Adrenal gland (tissue), 9 donors: ENCODE measurements at regions not wholly inside any gene's neighbourhood (a gene's known extent, or its start where the extent isn't known, plus 50 kb on each side); places are given as distances from the start of the nearest gene placed in this dataset.

ENCODE experiments used
- DNase-seq, 7 donors: peaks; one replicate each; pipeline ENCODE4 v3.0.0-alpha.2; 2019 to 2020
- H3K27ac ChIP-seq, 5 donors: fragments of 200-600 bp; sonication (generic) in 4 of 5; 1 replicate in 3 of 5; 2 replicates in 2 of 5; pipeline versions ENCODE4 v1.5.1 to v1.8.0; 2016 to 2020; ENCODE audit warnings: mild to moderate bottlenecking in 1 of 5
- H3K27me3 ChIP-seq: fragments of 200-600 bp; 2 replicates; pipeline ENCODE4 v1.8.0; 2021
- H3K36me3 ChIP-seq, 2 donors: fragments of 200-600 bp; replicated peaks in 1 of 2; 1 replicate in 1 of 2; 2 replicates in 1 of 2; pipeline versions ENCODE4 v1.5.1 to v1.8.0; 2018 to 2022
- H3K4me1 ChIP-seq, 2 donors: fragments of 200-600 bp; replicated peaks in 1 of 2; 1 replicate in 1 of 2; 2 replicates in 1 of 2; pipeline versions ENCODE4 v1.5.1 to v1.8.0; 2018 to 2021
- H3K4me3 ChIP-seq, 4 donors: fragments of 200-600 bp; sonication (generic) in 3 of 4; one replicate each; pipeline ENCODE4 v1.5.1; 2016 to 2018
- H3K9me3 ChIP-seq, 3 donors: fragments of 200-600 bp; sonication (generic) in 1 of 3; replicated peaks in 1 of 3; 1 replicate in 2 of 3; 2 replicates in 1 of 3; pipeline versions ENCODE4 v1.5.1 to v1.8.0; 2016 to 2021
- POLR2A ChIP-seq, 2 donors: fragments of 450-650 bp; IDR thresholded peaks; one replicate each; pipeline ENCODE4 v1.6.1; 2017; ENCODE audit warnings: antibody characterized with exemption in 2 of 2, mild to moderate bottlenecking in 2 of 2, moderate library complexity in 1 of 2
- WGBS, 4 donors: extraction: QIAGEN DNeasy Blood & Tissue Kit in 2 of 4; methylation state at CpG; one replicate each; pipeline versions ENCODE4 v1.1.5 to v1.1.7; 2013 to 2017; 5-methylcytosine and 5-hydroxymethylcytosine counted together
- intact Hi-C, 2 donors: fragments of 100-400 bp; cut with DNase I; formaldehyde crosslinking; loops; one replicate each; pipeline versions ENCODE4 v1.14.1 to v1.15.0; 2022 to 2023
- TF ChIP-seq, protein P1 (sequence below), 6 experiments: fragments of 450-650 bp in 4 of 6; fragments of 200-600 bp in 2 of 6; sonication (generic) in 1 of 6; IDR thresholded peaks; 1 replicate in 5 of 6; 2 replicates in 1 of 6; pipeline versions ENCODE4 v1.5.1 to v1.8.0; 2016 to 2021; ENCODE audit warnings: antibody characterized with exemption in 6 of 6, mild to moderate bottlenecking in 2 of 6, moderate library complexity in 1 of 6
- donor health status: healthy with polysubstance abuse.
- donor health status: Bipolar disorder and iron deficiency.
- donor health status: DM: yes; HTN: yes; CAD: no.
- donor health status: DM: no; HTN: no; CAD: no.
- donor health status: DM: no; HTN: no; CAD: no.

DNA sequence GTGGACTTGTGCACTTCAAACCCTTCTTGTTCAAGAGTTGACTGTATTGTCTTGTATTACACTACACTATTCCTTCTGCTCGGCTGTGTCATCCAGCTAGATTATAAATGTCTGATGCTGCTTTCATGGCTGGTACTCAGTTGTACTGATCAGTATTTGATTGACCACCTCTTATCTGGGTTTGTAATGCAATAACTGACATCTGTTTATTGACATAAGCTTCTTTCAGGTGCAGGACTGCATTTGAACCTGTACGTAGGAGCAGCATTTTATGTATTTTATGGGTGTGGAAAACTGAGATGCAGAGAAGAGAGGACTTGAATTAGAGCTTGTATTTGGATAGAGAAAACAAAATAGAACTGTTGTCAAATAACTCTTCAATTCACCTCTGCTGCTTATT lies 309.2 kb downstream of the FGF9 start:
- no peaks in the 10 kb centered on the region for H3K27me3 ChIP-seq
- H3K27ac ChIP-seq = no peak overlapping the region
- DNase-seq = no peak
- H3K9me3 ChIP-seq = no peaks in the 10 kb centered on the region
- no peaks in the 10 kb centered on the region for H3K4me1 ChIP-seq
- H3K4me3 ChIP-seq = no peak overlapping the region
- intact Hi-C loops = no loop called here
- H3K36me3 ChIP-seq = no peaks in the 10 kb centered on the region
- WGBS, 4 donors = 81 to 93% (median 87%) methylated on average over 2 of the region's 2 CpGs
- TF ChIP-seq, protein P1, sequence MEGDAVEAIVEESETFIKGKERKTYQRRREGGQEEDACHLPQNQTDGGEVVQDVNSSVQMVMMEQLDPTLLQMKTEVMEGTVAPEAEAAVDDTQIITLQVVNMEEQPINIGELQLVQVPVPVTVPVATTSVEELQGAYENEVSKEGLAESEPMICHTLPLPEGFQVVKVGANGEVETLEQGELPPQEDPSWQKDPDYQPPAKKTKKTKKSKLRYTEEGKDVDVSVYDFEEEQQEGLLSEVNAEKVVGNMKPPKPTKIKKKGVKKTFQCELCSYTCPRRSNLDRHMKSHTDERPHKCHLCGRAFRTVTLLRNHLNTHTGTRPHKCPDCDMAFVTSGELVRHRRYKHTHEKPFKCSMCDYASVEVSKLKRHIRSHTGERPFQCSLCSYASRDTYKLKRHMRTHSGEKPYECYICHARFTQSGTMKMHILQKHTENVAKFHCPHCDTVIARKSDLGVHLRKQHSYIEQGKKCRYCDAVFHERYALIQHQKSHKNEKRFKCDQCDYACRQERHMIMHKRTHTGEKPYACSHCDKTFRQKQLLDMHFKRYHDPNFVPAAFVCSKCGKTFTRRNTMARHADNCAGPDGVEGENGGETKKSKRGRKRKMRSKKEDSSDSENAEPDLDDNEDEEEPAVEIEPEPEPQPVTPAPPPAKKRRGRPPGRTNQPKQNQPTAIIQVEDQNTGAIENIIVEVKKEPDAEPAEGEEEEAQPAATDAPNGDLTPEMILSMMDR (IDR thresholded peaks at IDR 0.05) = no peak
- TF ChIP-seq POLR2A (IDR thresholded peaks at IDR 0.05) = no peak

- intact Hi-C loops = no loop called here
- WGBS, 4 donors = 90 to 92% (median 91%) methylated on average over 4 of the region's 4 CpGs
- no peak overlapping the region for H3K27ac ChIP-seq
- DNase-seq = no peak
- H3K27me3 ChIP-seq = no peaks in the 10 kb centered on the region
- H3K36me3 ChIP-seq = no peaks in the 10 kb centered on the region
- no peak overlapping the region for H3K4me3 ChIP-seq
- no peak for TF ChIP-seq POLR2A (IDR thresholded peaks at IDR 0.05)
- TF ChIP-seq, protein P1 (IDR thresholded peaks at IDR 0.05) = no peak
- peaks cover 0 to 10% of the 10 kb centered on the region in 2 donors for H3K4me1 ChIP-seq
- no peaks in the 10 kb centered on the region for H3K9me3 ChIP-seq
Observed at GRCh38 chr13:21984156-21984555, 313.3 kb downstream of the FGF9 start.

DNA sequence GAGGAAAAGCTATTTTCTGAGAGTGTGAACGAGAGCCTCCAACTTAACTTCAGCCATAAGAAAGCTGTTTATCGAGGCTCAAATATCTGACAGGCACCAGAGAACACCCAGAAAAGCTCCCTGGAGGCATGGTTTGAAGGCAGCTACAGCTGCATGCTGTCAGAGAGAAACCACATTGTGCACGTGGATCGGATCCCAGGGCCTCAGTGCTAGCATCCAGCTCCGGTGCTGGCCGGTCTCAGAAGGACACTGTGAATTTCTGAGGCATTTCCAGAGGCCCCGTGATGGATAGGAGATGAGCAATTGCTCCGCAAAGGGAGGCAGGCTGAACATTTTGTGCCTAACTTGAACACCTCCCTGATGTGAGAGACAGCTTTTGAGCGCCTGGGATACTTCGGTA lies 315.7 kb downstream of the FGF9 start:
- 58 to 80% (median 68%) methylated on average over 8 to 10 of the region's 10 CpGs for WGBS, 4 donors
- intact Hi-C loops = no loop called here
- Histone ChIP-seq H3K4me1 (peaks cover 0 to 10% of the 10 kb centered on the region in 2 donors), H3K27me3 (no peaks in the 10 kb centered on the region), H3K4me3 (no peak overlapping the region), H3K36me3 (no peaks in the 10 kb centered on the region), H3K9me3 (no peaks in the 10 kb centered on the region), H3K27ac (no peak overlapping the region)
- DNase-seq = peak in 4 of 7 donors; percentile 7 to 46 (median 20)
- no peak for TF ChIP-seq POLR2A (IDR thresholded peaks at IDR 0.05)
- TF ChIP-seq, protein P1 (IDR thresholded peaks at IDR 0.05) = no peak

GRCh38 chr13:21987793-21988192 lies 316.9 kb downstream of the FGF9 start:
- DNase-seq = peak in 1 of 7 donors; percentile 25
- H3K36me3 ChIP-seq = no peaks in the 10 kb centered on the region
- TF ChIP-seq, protein P1 (IDR thresholded peaks at IDR 0.05) = no peak
- TF ChIP-seq POLR2A (IDR thresholded peaks at IDR 0.05) = no peak
- intact Hi-C loops = no loop called here
- no peak overlapping the region for H3K4me3 ChIP-seq
- no peaks in the 10 kb centered on the region for H3K9me3 ChIP-seq
- 36 to 73% (median 41%) methylated on average over 7 of the region's 7 CpGs for WGBS, 4 donors
- H3K4me1 ChIP-seq = peaks cover 0 to 10% of the 10 kb centered on the region in 2 donors
- H3K27me3 ChIP-seq = no peaks in the 10 kb centered on the region
- H3K27ac ChIP-seq = peak overlapping the region in 2 of 5 donors; percentile 54 to 57
